Fibroblast of upper back skin (primary cell): ENCODE measurements at regions not wholly inside any gene's neighbourhood (a gene's known extent, or its start where the extent isn't known, plus 50 kb on each side); places are given as distances from the start of the nearest gene placed in this dataset.
"Not testable (repeated sequence)": the region's sequence is repeated elsewhere in the genome, so short reads cannot be mapped to it uniquely, and the experiment has no call there.

Source experiments
- DNase-seq: peaks from one replicate; pipeline ENCODE4 v3.0.0-alpha.2; 2013

- DNase-seq, result no peak
Measured at GRCh38 chr12:114192013-114192412, 213.9 kb downstream of the TBX5 start.

- no peak for DNase-seq
Measured at GRCh38 chr12:114191581-114191980, 214.4 kb downstream of the TBX5 start.

DNA sequence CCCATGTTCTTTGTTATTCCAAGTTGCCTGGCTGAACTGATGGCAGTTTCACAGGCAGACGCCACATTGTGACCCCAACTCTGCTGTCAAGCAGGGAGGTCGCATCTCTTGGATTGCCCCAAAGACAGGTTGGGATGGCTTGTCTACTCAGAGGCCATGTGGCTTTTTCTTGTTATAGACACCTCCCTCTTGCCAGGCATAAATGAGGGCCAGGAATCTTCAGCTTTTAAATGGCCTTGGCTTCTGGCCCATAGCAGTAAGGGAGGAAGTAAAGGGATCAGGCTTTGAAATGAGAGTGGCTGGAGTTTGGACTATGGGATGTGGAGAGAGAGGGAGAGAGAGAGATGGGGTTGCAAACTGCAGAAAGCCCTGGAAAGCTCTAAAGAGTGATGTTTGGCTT is 215.0 kb downstream of the TBX5 start:
- no peak for DNase-seq

DNA sequence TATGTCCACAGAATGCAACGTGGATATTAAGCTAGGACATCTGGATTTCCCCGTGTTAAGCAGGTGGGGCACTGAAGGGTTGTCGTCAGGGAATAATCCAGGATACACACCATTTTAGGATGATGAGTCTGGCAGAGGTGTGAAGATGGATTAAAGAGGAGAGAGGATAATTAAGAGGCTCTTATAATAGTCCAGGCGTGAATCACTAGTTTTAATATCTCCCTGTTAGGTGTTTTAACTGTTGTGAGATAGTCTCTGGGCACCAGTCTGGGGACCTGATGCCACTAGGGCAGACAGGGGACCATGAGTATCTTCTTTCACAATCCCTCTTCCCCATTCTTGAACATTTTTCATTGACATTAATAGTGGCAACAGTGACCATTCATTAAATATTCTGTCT is 216.7 kb downstream of the TBX5 start:
- DNase-seq, result no peak

GRCh38 chr12:114186241-114187002 is 219.5 kb downstream of the TBX5 start:
- no peak for DNase-seq

DNA sequence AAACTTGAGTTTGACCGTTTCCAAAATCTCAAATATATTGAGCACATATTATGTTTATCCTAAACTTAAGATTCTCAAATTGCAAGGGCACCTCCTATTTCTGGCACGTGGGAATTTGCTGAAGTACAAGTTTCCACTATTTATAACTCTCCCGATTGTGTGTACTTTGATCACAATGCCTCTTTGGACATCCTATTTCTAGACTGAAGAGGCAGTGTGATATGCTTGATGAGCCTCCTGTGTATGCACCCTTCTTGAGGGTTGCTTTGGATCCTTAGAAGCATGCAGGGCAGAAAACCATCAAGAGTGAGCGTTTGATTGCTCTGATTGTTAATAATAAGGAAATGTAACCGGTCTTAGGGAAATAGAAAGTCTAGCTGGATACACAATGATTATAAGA is 218.9 kb upstream of the RBM19 start:
- no peak for DNase-seq

GRCh38 chr12:114174326-114174725 is 208.2 kb upstream of the RBM19 start:
- no peak for DNase-seq

DNA sequence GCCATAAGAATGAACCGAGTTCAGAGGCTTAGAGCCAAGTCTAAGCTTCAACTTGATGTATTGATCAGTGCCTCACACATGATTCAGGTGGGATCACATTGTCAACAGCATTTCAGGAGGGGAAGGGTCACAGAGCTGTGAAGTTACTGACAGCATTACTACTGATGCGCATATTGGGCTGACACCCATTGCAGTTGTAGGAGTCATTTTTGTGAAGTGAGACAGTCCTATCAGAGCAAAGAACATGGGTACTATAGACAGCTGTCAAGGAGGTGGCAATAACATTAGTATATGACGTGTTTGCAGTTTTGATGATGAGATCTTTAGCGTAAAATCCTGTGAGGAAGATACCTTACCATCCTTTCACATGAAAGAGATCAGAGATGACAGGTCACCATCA is 206.0 kb upstream of the RBM19 start:
- no peak for DNase-seq

DNA sequence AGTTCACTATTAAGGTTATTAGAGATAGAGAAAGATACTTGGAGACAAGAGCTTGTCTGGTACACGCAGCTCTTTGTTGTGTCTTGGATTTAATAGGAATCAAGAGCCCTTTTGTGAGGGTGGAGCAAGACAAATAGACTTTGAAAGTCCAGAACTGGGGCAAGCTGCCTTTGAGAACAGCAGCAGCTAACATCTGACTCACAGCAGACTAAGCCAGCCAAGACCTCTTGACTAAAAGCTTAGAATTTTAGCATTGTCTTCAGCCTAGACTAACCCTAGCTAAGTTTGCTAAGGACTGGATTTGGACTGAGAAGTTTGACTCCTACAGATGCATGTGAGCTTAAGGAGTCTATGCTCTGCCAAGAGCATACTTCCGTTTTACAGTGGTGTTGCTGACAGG is 201.9 kb upstream of the RBM19 start:
- peak; percentile 49 for DNase-seq

DNA sequence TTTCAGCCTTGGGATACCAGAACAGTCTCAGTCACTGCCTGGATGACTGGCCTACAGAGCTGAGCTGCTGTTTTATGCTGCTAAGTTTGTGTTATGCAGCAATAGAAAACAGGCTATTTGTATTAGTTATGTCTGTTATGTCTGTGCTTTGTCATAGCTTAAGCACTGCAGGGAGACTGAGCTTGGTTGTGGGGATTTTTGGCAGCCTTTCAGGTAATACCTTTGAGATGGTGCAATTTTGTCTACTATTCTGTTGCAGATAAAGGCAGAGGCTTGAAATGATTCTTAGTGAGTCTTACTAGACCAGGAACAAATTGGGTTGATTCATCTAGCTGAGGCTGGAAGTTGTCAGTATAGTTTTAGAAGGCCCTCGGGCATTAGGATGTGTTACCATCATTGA is 201.3 kb upstream of the RBM19 start:
- DNase-seq, result peak; percentile 86

- DNase-seq, result peak; percentile 41
Measured at GRCh38 chr12:114166362-114166761, 200.2 kb upstream of the RBM19 start.

GRCh38 chr12:114165921-114166320 is 199.8 kb upstream of the RBM19 start:
- DNase-seq, result no peak

GRCh38 chr12:114164351-114164750 is 198.2 kb upstream of the RBM19 start:
- no peak for DNase-seq

- peak; percentile 89 for DNase-seq
Measured at GRCh38 chr12:114163771-114164170, 197.6 kb upstream of the RBM19 start.

DNA sequence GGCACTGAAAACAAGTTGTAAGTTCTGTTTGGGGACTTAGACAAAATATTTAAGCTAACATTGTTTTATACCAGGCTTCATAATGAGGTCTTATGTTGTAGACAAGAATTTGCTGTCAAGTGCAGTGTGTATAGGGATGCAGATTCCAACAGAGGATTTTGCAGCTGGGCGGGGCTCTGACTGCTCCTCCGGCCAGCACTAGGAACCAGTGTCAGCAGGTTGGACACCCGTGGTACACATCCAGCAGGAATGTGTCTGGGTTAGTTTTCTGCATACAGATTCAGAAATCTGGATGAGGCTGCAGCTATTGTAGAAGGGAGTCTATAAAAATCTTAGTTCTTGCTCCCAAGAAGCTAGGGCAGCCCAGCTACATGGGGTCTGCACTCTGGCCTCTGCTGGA is 194.3 kb upstream of the RBM19 start:
- no peak for DNase-seq

GRCh38 chr12:114152890-114153289 is 186.8 kb upstream of the RBM19 start:
- peak; percentile 9 for DNase-seq

- DNase-seq, result no peak
Measured at GRCh38 chr12:114152066-114152465, 185.9 kb upstream of the RBM19 start.

DNA sequence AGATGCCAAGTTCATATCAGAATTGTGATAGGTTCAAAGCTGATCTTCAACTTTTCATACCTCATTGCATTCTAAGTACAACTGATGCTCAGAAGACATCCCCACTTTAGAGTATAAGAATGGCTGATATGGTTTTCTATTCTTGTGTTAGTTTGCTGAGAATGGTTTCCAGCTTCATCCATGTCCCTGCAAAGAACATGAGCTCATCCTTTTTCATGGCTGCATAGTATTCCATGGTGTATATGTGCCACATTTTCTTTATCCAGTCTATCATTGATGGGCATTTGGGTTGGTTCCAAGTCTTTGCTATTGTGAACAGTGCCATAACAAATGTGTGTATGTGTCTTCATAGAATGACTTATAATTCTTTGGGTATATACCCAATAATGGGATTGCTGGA is 184.5 kb upstream of the RBM19 start:
- DNase-seq, result not testable (repeated sequence)

DNA sequence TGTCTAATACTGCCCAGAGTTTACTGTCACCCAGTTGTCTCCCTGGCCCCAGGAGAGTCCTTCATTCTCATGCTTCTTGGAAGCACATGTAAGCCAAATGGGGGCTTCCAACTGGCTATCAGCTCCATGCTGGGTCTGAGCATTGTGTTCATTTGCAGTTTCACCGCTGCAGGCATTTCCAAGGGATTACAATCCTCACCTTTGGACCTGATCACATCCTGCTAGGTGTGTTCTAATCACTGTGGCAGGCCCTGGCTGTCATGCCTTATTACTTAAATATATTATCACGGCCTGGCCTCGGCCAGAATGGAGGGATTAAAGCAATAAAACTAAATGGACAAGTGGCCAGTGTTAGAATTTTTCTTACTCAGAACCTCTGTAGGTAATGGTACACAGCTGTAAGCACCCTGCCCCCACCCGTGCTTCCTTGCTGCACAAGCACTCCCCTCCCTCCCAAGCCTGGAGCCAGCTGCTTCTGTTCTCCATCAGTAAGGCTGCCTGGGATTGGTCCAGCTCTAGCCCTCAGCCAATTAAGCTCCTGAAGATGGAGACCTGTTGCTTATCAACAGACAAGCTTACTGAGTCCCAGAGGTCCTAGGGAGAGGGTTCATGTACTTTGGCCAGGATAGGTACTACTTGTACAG is 175.9 kb upstream of the RBM19 start:
- no peak for DNase-seq

DNA sequence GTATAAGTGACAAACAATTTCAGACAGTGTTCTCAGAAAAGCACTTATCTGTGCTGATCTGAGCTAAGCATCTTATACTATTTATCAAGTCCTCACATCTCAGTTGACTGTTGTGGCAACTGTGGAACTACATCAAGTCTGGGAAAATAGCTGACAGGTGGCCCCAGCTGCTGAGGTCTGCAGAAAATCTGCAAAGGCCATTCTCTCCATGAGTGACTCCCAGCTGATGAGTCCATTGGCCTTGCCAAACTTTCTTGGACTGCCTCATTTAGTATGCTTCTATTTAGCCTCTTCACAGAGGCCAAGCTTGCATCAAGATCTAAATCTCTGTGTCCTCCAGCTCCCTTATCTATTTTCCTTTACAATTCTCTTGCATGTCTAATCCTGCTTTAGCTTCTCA is 174.5 kb upstream of the RBM19 start:
- no peak for DNase-seq

DNA sequence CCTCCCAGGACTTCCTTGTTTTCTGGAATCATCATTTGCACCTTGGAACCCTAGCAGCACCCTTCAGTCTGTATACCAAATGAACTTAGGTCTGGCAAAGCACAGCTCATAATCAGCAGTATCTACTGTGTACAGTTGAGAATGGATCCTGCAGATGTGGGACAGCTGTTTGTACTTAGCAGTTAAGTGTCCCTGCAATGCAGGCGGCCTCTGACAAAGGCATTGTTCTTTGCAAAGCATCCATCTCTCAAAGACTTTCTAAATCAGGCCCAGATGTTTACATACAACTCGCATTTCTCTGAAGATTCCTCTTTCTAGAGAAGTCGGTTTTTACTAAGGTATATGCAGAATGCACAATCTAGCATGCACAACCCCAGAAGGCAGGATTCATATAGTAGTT is 170.5 kb upstream of the RBM19 start:
- DNase-seq, result no peak

- DNase-seq, result no peak
Measured at GRCh38 chr12:114134922-114135321, 168.8 kb upstream of the RBM19 start.

DNA sequence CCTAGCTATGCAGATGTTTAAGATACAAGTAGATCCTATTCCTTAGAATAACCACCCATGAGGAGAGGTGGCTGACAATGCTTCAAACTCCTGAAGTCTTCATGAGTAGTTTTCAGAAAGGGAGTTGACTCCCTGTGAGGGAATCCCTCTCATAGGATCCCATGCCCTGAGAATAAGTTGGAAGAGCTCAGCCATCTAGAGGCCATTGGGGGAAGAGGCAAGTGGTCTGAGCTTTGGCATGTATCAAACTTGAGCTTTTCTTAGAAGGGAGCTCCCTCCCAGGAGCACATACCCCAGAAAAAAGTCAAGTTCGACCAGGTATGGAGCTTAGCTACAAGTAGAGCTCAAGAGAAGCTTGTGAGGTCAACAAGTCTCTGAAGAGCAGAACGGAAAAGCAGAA is 165.7 kb upstream of the RBM19 start:
- DNase-seq, result no peak

GRCh38 chr12:114123108-114123507 is 157.0 kb upstream of the RBM19 start:
- peak; percentile 2 for DNase-seq

DNA sequence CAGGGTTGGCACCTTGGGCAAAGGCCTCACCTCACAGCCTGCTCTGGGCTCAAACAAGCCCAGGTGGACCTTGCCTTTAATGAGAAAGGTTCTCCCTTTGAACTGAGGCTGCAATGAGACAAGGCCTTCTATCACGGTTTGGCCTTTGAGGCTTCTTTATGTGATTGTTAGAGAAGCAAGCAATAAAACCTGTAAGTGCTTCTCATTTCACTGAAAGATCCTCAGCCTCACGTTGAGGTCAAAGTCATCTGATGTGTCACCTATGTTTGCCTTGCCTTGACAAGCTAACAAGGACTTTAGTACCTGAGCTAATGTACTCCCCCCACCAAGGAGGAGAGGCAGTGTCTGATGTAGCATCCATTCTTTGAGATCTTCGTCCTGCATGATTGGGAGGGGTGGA is 155.9 kb upstream of the RBM19 start:
- DNase-seq, result no peak
